ENCODE measurements at regions not wholly inside any gene's neighbourhood (a gene's known extent, or its start where the extent isn't known, plus 50 kb on each side); places are given as distances from the start of the nearest gene placed in this dataset.

DNA sequence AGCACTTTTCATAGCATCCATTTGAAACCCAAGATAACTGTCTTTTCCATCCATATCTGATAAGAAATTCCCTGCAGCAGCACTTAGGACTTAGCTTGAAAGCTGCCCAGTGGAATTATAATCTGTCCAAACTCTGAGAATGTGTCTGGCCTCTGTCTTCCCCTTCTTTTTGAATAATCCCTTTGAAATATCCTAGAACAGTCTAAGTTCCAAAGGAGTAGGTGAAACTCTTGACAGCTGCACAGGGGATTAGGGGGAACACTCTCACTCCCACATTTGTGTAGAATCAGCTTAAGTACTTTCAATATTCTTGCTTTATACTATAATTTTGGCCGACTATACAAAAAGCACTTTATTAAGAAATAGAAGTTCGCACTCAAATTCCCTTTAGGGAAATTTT, 157.7 kb downstream of the PAPSS1 start:
- Histone ChIP-seq H3K27me3 (no peaks in the 10 kb centered on the region), H3K4me1 (ENCODE audit: low read depth) (no peaks in the 10 kb centered on the region), H3K36me3 (no peaks in the 10 kb centered on the region), H3K27ac (no peak overlapping the region), H3K4me3 (no peak overlapping the region), H3K9me3 (ENCODE audit: low read depth) (peaks cover 3% of the 10 kb centered on the region)
- DNase-seq (ENCODE audit: low read depth in 1 of 2, low spot score in 1 of 2): no peak
- TF ChIP-seq, protein P1, sequence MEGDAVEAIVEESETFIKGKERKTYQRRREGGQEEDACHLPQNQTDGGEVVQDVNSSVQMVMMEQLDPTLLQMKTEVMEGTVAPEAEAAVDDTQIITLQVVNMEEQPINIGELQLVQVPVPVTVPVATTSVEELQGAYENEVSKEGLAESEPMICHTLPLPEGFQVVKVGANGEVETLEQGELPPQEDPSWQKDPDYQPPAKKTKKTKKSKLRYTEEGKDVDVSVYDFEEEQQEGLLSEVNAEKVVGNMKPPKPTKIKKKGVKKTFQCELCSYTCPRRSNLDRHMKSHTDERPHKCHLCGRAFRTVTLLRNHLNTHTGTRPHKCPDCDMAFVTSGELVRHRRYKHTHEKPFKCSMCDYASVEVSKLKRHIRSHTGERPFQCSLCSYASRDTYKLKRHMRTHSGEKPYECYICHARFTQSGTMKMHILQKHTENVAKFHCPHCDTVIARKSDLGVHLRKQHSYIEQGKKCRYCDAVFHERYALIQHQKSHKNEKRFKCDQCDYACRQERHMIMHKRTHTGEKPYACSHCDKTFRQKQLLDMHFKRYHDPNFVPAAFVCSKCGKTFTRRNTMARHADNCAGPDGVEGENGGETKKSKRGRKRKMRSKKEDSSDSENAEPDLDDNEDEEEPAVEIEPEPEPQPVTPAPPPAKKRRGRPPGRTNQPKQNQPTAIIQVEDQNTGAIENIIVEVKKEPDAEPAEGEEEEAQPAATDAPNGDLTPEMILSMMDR (IDR thresholded peaks at IDR 0.05; ENCODE audit: low read depth, low read length): no peak

DNA sequence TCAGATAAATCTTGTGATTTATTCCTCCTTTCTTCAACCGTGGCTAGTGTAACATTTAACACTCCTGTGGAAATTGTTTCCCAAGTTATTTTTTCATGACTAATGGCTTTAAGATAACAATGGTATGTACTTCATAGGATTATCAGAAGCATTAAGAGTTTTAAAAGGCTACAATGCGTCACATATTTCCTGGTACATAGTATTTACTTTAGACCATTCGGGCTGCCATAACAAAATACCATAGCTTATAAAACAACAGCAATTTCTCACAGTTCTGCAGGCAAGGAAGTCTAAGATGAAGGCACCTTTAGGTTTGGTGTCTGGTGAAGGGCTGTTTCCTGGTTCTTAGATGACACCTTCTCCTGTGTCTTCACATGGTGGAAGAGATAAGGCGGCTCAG, 158.6 kb downstream of the PAPSS1 start:
- peak in 1 of 2 donors; percentile 93 for DNase-seq (ENCODE audit: low read depth in 1 of 2, low spot score in 1 of 2)
- H3K36me3 ChIP-seq: no peaks in the 10 kb centered on the region
- peaks cover 3% of the 10 kb centered on the region for H3K9me3 ChIP-seq (ENCODE audit: low read depth)
- no peak overlapping the region for H3K27ac ChIP-seq
- TF ChIP-seq, protein P1 (IDR thresholded peaks at IDR 0.05; ENCODE audit: low read depth, low read length): no peak
- H3K27me3 ChIP-seq: no peaks in the 10 kb centered on the region
- no peaks in the 10 kb centered on the region for H3K4me1 ChIP-seq (ENCODE audit: low read depth)
- no peak overlapping the region for H3K4me3 ChIP-seq

DNA sequence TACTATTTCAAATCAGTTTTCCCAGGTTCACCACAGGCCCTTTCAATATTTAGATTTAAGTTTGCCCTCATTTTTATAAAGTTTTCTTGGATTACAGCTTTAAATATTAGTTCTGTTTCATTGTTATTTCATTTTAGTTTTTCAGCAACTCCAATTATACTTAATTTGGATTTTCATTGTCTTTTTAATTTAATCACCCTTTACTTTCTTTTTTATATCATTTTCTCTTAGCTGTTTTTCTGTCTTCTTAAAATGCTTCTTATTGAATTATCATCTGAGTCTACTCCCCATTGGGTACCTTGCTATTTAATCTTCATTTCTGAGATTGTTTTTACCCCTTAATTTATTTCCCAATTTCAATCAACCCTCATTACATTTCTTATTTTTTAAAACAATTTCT, 160.4 kb downstream of the PAPSS1 start:
- H3K27me3 ChIP-seq: no peaks in the 10 kb centered on the region
- DNase-seq (ENCODE audit: low read depth in 1 of 2, low spot score in 1 of 2): no peak
- peaks cover 3% of the 10 kb centered on the region for H3K9me3 ChIP-seq (ENCODE audit: low read depth)
- no peak overlapping the region for H3K4me3 ChIP-seq
- H3K36me3 ChIP-seq: no peaks in the 10 kb centered on the region
- TF ChIP-seq, protein P1 (IDR thresholded peaks at IDR 0.05; ENCODE audit: low read depth, low read length): no peak
- no peak overlapping the region for H3K27ac ChIP-seq
- no peaks in the 10 kb centered on the region for H3K4me1 ChIP-seq (ENCODE audit: low read depth)

DNA sequence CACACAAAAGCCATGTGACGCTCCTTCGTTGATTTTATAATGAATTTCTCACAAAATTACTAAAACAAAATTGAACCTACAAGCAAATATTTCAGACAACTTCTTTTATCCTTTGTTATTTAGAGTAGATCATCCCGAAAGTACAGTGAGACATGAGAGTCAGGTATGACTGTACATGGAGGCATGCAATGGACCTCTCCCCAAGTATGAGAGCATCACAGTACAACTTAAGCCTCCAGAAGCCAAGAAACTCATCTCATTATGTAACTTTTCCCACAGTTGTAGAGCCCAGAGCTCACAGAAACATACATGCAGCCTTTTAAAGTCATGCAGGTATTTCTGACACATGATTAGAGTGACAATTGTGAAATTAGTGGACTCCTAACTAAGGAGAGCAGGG, 167.7 kb downstream of the PAPSS1 start:
- no peak overlapping the region for H3K27ac ChIP-seq
- TF ChIP-seq, protein P1 (IDR thresholded peaks at IDR 0.05; ENCODE audit: low read depth, low read length): no peak
- no peak for DNase-seq (ENCODE audit: low read depth in 1 of 2, low spot score in 1 of 2)

DNA sequence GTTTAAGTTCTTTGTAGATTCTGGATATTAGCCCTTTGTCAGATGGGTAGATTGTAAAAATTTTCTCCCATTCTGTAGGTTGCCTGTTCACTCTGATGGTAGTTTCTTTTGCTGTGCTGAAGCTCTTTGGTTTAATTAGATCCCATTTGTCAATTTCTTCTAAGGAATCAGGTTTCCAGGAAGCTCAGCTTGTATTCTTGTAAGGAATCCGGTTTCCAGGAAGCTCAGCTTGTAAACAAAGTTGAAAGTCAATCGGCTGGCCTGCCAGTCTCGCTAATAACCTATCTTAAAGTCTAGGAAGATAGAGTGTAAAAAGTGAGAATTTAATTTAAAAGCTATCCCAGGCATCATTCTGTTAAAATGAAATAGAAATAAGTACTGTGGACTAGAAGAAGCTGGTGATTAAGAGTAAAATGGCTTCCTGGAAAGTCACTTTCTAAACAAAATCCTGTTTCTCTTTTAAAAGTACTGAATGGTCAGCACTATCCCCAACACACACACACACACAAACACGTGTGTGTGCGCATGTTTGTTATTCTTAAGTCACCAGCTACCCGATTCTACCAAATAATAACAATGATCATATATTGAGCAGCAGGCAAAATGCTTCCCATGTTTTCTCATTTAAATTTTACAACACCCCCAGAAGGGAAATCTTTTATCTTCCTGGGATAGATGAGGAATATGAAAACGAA, 171.7 kb downstream of the PAPSS1 start:
- Histone ChIP-seq H3K27ac (no peak overlapping the region), H3K27me3 (no peaks in the 10 kb centered on the region), H3K9me3 (ENCODE audit: low read depth) (no peaks in the 10 kb centered on the region), H3K4me3 (no peak overlapping the region), H3K4me1 (ENCODE audit: low read depth) (no peaks in the 10 kb centered on the region), H3K36me3 (no peaks in the 10 kb centered on the region)
- peak in 1 of 2 donors; percentile 55 for DNase-seq (ENCODE audit: low read depth in 1 of 2, low spot score in 1 of 2)
- TF ChIP-seq, protein P1 (IDR thresholded peaks at IDR 0.05; ENCODE audit: low read depth, low read length): no peak

More for the DNA sequence above, 167.7 kb downstream of the PAPSS1 start:
- H3K36me3 ChIP-seq: no peaks in the 10 kb centered on the region
- H3K4me1 ChIP-seq (ENCODE audit: low read depth): no peaks in the 10 kb centered on the region
- H3K27me3 ChIP-seq: no peaks in the 10 kb centered on the region
- no peaks in the 10 kb centered on the region for H3K9me3 ChIP-seq (ENCODE audit: low read depth)
- H3K4me3 ChIP-seq: no peak overlapping the region
